H54 (cell line): ENCODE measurements at regions not wholly inside any gene's neighbourhood (a gene's known extent, or its start where the extent isn't known, plus 50 kb on each side); places are given as distances from the start of the nearest gene placed in this dataset.

Source experiments
- DNase-seq: peaks from one replicate; pipeline ENCODE4 v3.0.0; 2011; ENCODE audit warnings: low spot score, mixed read lengths; ENCODE audit not compliant: insufficient read length
- FAIRE-seq: peaks from 3 replicates; lab custom pipeline; 2011; peaks lifted over from hg19 to GRCh38; lab: Jason Lieb, UNC
- POLR2A ChIP-seq: IDR thresholded peaks from 2 replicates; pipeline ENCODE4 v1.6.1; 2011; ENCODE audit warnings: low read depth, mild to moderate bottlenecking, low read length

- TF ChIP-seq POLR2A, result no peak
- FAIRE-seq (no peak), DNase-seq (no peak)
Observed at GRCh38 chr2:173419506-173419905, 64.8 kb downstream of the CDCA7 start.

GRCh38 chr2:173424886-173425285 is 70.2 kb downstream of the CDCA7 start:
- DNase-seq (no peak), FAIRE-seq (no peak)
- no peak for TF ChIP-seq POLR2A

GRCh38 chr2:173427887-173428668 is 73.4 kb downstream of the CDCA7 start:
- FAIRE-seq (no peak), DNase-seq (no peak)
- no peak for TF ChIP-seq POLR2A

- FAIRE-seq, result no peak
- no peak for TF ChIP-seq POLR2A
- DNase-seq, result no peak
Observed at GRCh38 chr2:173431191-173431590, 76.5 kb downstream of the CDCA7 start.

GRCh38 chr2:173432049-173432754 is 77.5 kb downstream of the CDCA7 start:
- DNase-seq, result no peak
- TF ChIP-seq POLR2A, result no peak
- FAIRE-seq, result no peak

GRCh38 chr2:173434762-173435569 is 80.3 kb downstream of the CDCA7 start:
- FAIRE-seq, result no peak
- no peak for DNase-seq
- no peak for TF ChIP-seq POLR2A

GRCh38 chr2:173435574-173435973 is 80.9 kb downstream of the CDCA7 start:
- FAIRE-seq, result no peak
- TF ChIP-seq POLR2A, result no peak
- no peak for DNase-seq

GRCh38 chr2:173436088-173436487 is 81.4 kb downstream of the CDCA7 start:
- FAIRE-seq, result no peak
- no peak for TF ChIP-seq POLR2A
- no peak for DNase-seq

GRCh38 chr2:173441222-173441621 is 86.5 kb downstream of the CDCA7 start:
- no peak for TF ChIP-seq POLR2A
- DNase-seq (no peak), FAIRE-seq (no peak)

- DNase-seq, result no peak
- no peak for TF ChIP-seq POLR2A
- FAIRE-seq, result no peak
Observed at GRCh38 chr2:173442542-173442941, 87.9 kb downstream of the CDCA7 start.

- DNase-seq, result no peak
- no peak for TF ChIP-seq POLR2A
- no peak for FAIRE-seq
Observed at GRCh38 chr2:173446722-173447121, 92.0 kb downstream of the CDCA7 start.

- peak; percentile 68 for FAIRE-seq
- DNase-seq, result peak; percentile 77
- TF ChIP-seq POLR2A, result peak; percentile 48; the same call in 1 of the 2 replicates
Observed at GRCh38 chr2:173448938-173449471, 94.3 kb downstream of the CDCA7 start.

- TF ChIP-seq POLR2A, result no peak
- FAIRE-seq (no peak), DNase-seq (no peak)
Observed at GRCh38 chr2:173451118-173451517, 96.4 kb downstream of the CDCA7 start.

GRCh38 chr2:173451941-173452340 is 97.3 kb downstream of the CDCA7 start:
- no peak for FAIRE-seq
- DNase-seq, result no peak
- no peak for TF ChIP-seq POLR2A

GRCh38 chr2:173452416-173452815 is 97.7 kb downstream of the CDCA7 start:
- no peak for TF ChIP-seq POLR2A
- DNase-seq (no peak), FAIRE-seq (no peak)
